ENCODE measurements at regions not wholly inside any gene's neighbourhood (a gene's known extent, or its start where the extent isn't known, plus 50 kb on each side); places are given as distances from the start of the nearest gene placed in this dataset.

GRCh38 chr22:46058091-46058420, 81.1 kb upstream of the WNT7B start:
- no peak for TF ChIP-seq CTCF (conservative IDR thresholded peaks at IDR 0.05; ENCODE audit: low read length)
- no peak for TF ChIP-seq EZH2phosphoT487 (IDR thresholded peaks at IDR 0.05; ENCODE audit: borderline replicate concordance, low read depth, low read length)

Data from OCI-LY7 (cell line).